ENCODE measurements at regions not wholly inside any gene's neighbourhood (a gene's known extent, or its start where the extent isn't known, plus 50 kb on each side); places are given as distances from the start of the nearest gene placed in this dataset.

GRCh38 chr7:42617071-42617765 lies 294.7 kb downstream of the C7orf25 start:
- TF ChIP-seq POLR2A (IDR thresholded peaks at IDR 0.05; ENCODE audit: borderline replicate concordance, extremely low read depth, insufficient read depth, insufficient read length), result no peak
- TF ChIP-seq REST (IDR thresholded peaks at IDR 0.05; ENCODE audit: low read depth), result no peak
- no peak for TF ChIP-seq CTCF (IDR thresholded peaks at IDR 0.05 in 2 of 3, conservative IDR thresholded peaks at IDR 0.05 in 1 of 3; ENCODE audit: borderline replicate concordance in 1 of 3, insufficient read depth in 1 of 3, low read depth in 2 of 3, low read length in 2 of 3)
- TF ChIP-seq MAX (IDR thresholded peaks at IDR 0.05), result no peak
- TF ChIP-seq RAD21 (IDR thresholded peaks at IDR 0.05; ENCODE audit: low read depth), result no peak
- TF ChIP-seq FOSL1 (IDR thresholded peaks at IDR 0.05; ENCODE audit: low read depth), result no peak
- no peak for TF ChIP-seq EZH2phosphoT487 (IDR thresholded peaks at IDR 0.05; ENCODE audit: borderline replicate concordance)
- TF ChIP-seq EZH2 (IDR thresholded peaks at IDR 0.05), result no peak
- no peak for TF ChIP-seq CEBPB (IDR thresholded peaks at IDR 0.05; ENCODE audit: low read depth)
- no peak for TF ChIP-seq EGR1 (IDR thresholded peaks at IDR 0.05; ENCODE audit: low read depth)
- TF ChIP-seq ZBTB33 (IDR thresholded peaks at IDR 0.05; ENCODE audit: extremely low read depth, insufficient replicate concordance, low read length), result no peak
- no peak for TF ChIP-seq ZNF274 (IDR thresholded peaks at IDR 0.05; ENCODE audit: low read depth, low read length)
- TF ChIP-seq POLR2AphosphoS5 (IDR thresholded peaks at IDR 0.05; ENCODE audit: low read depth, low read length), result no peak
